GM18867 (cell line): ENCODE measurements at regions not wholly inside any gene's neighbourhood (a gene's known extent, or its start where the extent isn't known, plus 50 kb on each side); places are given as distances from the start of the nearest gene placed in this dataset.
A peak's percentile ranks its signal among the peaks of the same experiment; 100 is the strongest.
"Not testable (repeated sequence)": the region's sequence is repeated elsewhere in the genome, so short reads cannot be mapped to it uniquely, and the experiment has no call there.

ENCODE experiments used
- ATAC-seq: cut with Tn5 transposase; IDR thresholded peaks from one replicate; pipeline ENCODE4 v1.9.1; 2021; ENCODE audit warnings: mild to moderate bottlenecking, moderate library complexity; ENCODE audit not compliant: unreplicated experiment

DNA sequence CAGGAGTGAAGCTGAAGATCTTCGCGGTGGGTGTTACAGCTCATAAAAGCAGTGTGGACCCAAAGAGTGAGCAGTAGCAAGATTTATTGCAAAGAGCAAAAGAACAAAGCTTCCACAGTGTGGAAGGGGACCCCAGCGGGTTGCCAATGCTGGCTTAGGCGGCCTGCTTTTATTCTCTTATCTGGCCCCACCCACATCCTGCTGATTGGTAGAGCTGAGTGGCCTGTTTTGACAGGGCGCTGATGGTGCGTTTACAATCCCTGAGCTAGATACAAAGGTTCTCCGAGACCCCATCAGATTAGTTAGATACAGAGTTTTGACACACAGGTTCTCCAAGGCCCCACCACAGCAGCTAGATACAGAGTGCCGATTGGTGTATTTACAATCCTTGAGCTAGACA, 875.0 kb downstream of the LRFN5 start:
- not testable (repeated sequence) for ATAC-seq

DNA sequence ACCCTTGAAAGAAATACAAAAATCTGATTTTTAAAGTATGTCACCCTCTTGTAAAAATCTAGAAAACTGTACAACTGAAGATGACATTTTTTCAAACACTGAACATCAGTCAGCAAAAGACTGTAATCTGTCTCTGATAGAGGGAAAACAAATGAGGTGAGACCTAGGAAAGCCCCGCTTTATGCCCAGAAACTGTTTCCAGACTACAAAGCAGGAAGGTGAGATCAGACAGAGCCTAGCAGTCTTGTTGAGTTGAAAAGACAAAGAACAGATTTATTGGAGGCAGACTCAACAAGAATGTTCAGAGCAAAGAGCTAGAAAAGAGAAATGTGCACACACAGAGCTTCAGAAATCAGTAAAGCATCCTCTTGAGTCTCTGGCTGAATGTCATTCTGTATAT, 873.6 kb downstream of the LRFN5 start:
- ATAC-seq = no peak

DNA sequence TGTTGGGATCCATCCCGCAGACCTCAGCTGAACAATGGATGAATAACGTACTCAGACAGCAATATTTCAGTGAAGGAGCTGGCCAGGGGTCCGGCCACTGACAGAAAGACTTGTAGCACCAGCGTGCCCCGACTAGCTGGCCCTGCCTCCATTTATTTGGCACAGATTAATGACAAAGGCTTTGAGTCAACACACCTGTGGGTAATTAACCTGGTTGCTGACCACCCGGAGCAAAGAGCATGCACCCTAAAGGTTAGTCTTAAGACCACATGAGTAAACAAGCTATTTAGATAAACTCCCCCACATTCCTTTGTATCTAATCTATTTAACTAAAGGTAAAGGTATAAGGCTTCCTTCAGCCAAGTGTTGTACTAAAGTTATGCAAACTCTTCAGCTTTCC, 868.6 kb downstream of the LRFN5 start:
- ATAC-seq = no peak

DNA sequence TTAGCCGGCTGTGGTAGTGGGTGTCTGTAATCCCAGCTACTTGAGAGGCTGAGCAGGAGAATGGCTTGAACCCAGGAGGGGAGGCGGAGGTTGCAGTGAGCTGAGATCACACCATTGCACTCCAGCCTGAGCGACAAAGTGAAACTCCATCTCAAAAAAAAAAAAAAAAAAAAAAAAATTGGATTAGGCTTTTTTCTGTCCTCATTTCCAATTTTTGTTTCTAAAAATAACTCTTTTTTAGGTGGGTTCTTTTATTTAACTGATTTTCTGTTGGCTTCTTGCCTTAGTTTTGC, 863.7 kb downstream of the LRFN5 start:
- ATAC-seq = no peak

DNA sequence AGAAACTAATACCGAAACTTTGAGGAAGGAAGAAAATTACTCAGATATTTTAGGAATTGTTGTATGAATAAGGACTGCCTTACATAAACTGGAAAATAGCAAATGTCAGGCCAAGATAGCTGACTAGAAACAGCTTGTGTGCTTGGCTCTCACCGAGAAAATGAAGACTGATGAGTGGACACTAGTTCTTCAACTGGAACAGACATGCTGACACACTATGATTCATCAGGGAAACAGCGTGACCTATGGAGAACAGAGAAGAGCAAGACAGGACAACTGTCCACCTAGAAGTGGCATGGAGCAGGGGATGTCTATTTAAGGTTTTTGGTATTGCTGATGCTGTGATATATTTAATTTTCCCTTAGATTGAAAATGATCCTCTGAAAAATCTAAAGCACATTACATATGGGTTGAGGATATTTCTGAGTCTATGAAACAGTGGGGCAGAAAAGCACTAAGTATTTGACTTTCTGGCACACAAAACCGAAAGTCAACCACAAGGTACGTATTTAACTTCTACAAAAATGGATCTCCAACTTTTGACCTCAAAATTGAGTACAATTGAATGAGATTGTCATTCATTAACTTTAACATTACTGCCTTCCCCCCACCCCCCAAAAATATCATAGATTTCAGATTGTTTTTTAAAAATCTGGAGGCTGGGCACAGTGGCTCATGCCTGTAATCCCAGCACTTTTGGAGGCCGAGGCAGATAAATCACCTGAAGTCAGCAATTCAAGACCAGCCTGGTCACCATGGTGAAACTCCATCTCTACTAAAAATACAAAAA, 863.2 kb downstream of the LRFN5 start:
- ATAC-seq = peak; percentile 80

GRCh38 chr14:42460673-42461072, 854.0 kb downstream of the LRFN5 start:
- ATAC-seq = no peak

DNA sequence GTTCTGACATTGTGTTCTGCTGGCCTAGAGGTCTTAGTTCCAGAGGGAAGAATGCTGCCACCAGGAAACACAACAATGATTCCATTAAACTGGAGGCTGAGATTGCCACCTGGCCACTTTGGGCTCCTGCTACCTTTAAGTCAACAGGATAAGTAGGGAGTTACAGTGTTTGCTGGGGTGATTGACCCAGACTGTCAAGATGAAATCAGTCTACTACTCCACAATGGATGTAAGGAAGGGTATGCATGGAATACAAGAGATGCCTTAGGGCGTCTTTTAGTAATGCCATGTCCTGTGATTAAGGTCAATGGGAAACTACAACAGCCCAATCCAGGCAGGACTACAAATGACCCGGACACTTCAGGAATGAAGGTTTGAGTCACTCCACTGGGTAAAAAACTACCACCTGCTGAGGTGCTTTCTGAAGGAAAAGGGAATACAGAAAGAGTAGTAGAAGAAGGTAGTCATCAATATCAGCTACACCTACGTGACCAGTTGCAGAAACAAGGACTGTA, 852.6 kb downstream of the LRFN5 start:
- no peak for ATAC-seq

GRCh38 chr14:42441615-42442014, 834.9 kb downstream of the LRFN5 start:
- no peak for ATAC-seq

DNA sequence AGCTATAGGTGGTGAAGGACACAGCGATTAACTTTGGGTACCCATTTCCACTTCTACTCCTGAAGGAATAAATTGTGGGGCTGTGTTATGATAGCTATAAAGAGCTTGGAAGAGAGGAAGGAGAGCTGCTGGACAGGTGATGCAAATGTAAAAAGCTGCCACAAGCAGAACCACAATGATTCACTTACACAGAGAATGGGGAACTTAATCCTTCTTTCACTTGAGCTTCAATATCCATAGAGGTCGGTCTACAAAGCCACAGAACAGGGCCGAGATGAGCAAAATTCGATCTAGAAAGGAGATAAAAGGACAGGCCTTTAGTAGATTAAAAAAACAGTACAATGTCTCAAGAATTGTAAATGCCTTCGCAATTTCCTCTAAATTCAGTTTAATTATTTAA, 831.1 kb downstream of the LRFN5 start:
- ATAC-seq = peak; percentile 70

DNA sequence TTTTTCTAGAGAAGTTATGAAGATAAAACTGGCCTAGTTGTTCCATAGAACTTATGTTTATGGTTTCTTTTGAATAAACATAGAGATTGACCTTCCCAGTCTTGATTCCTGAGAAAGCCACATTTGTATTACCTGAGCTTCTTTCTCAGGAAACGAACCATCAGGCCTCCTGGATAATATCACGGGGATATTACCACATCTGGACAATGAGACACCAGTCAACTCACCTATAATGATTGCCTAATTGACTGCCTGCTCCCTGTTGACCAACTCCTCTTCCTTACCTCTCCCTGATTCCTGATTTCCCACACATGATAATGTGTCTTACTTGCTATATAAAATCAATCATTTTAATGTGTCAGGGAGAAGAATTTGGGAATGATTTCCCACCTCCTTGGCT, 822.7 kb downstream of the LRFN5 start:
- ATAC-seq = no peak

DNA sequence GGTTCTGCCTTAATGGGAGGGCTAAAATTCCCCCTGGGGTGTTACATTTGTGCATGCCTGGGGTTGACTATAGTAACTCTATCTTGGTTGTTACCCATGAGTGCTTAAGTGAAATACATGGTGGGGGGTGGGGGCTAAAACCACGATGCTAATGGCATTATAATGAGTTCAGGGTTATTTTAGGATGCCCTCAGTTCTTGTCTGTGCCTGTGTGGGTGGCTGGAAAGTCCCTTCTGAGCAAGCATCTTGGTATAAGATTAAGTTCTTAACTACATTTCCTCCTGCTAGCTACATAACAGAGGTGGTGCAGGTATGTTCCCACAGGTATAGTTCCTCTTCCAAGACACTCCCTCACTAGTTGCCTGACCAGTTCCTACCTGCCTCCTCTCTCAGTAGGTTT, 822.3 kb downstream of the LRFN5 start:
- peak; percentile 95 for ATAC-seq

DNA sequence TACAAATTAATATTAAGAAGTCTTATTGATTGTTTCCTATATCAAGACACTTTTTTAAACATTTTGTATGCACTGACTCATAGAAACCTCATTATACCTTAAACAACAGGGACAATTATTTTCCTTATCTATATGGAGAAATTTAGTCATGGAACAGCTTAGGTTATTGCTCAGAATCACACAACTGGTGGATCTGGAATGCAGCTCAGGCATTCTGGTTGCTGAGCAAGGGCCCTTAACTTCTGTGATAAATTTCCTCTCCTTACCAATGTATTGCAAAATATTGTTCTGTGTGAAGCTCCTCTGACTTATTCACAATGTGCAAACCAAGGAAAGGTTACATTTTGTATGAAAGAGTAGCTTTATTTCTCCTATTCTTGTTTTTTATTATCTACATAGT, 817.8 kb downstream of the LRFN5 start:
- ATAC-seq = no peak

DNA sequence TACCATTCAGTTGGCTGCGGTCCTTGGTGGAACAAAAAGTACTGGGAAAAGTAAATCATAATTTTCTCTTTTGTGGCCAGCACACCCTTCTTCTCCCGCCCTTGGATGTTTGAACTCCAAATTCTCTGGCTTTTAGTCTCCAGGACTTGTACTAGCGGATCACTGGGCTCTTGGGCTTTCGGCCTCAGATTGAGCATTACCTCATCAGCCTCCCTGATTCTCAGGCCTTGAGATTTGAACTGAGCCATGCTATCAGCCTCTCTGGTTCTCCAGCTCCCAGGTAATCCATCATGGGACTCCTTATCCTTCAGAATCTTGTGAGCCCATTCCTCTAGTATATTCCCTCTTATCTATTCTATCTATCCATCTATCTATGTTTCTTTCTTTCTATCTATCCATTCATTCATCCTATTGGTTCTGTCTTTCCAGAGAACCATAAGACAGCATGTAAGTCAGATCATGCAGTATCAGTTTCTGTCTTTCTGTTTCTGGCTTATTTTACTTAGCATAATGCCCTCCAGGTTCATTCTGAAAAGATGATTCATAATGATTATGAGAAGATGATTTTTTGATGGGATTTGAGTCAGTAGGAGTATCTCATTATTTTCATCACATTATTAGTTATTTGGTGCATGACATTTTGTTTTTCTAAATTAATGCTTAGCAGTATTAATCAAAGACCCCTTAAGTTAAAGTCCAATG, 814.9 kb downstream of the LRFN5 start:
- ATAC-seq = peak; percentile 56

DNA sequence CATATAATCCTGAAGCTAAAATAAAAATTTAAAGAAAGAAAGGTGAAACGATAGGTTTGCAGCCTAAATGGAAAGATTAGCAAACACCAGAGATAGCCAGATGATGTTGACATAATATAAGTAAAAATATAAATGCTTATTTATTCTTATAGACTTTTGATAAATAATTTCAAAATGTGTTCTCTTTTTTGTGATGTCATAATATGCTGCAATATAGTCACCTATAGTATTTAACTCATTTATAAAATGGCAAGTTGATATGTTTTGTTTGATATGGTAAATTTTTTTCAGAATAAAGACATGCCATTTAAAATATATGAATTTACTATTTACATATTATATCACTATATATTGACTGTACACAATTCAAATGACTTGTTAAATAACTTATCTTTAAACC, 813.4 kb downstream of the LRFN5 start:
- ATAC-seq = no peak

- peak; percentile 80 for ATAC-seq
Observed at GRCh38 chr14:42407153-42407552, 800.5 kb downstream of the LRFN5 start.

DNA sequence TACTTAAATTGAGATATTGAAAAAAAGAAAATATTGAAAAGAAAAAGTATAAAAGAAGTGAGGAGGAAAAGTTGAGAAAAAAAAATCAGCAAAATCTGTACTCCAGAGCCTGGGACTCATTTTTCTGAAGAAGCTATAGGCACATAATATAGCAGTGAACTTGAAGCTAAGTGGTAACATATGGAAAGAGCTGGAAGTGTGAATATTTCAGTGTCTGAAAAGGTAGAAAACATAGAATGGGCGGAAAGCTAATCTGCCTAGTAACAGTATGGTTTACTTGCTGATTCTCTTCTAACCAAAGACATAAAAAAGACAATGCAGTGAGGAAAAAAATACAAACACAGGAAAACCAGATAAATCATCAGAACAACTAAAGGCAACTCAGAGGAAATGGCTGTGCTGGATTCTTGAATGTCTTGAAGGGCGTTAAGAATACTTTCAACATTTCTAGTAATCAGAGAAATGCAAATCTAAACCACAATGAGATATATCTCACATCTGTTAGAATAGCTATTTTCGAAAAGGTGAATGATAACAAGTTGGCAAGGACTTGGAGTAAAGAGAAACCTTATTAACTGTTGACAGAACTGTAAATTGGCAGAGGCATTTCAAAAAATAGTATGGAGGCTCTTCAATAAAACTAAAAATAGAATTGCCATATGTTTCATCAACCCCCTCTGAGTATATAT, 784.6 kb downstream of the LRFN5 start:
- peak; percentile 98 for ATAC-seq

GRCh38 chr14:42378880-42379279, 772.2 kb downstream of the LRFN5 start:
- no peak for ATAC-seq

DNA sequence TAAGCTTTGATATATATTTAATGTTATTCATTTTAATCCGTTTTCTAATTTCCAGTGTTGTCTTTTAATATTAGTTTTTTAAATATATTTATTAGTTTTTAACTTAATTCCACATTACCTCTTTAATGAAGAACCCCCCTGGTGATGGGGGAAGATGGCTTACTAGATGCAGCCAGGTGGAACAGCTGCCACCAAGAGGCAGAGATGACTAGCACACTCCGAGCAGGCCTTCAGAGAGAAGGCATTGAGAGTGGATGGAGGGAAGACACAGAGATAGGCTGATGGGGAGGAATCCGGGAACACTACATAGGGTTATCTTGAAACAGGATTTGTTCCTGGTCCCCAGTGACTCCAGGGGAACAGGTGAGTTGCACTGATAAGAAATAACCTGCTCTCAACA, 771.6 kb downstream of the LRFN5 start:
- ATAC-seq = no peak

DNA sequence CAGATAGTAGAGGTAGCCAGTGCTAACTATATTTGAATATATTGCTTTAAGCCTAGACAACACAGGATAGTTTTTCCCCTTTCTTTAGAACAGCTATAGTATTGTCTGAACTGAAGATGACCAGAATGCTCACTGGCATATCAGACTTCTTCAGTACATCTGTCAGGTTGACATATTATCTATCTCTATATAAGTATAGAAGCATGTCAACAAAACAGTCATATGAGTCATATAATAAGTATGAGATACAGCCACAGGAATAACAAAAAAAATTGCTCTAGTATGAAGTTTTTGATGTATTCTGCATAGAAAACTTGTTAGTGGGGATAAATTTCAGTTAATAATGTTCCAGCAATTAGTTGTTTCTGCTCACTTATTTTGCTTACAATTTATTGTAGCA, 767.7 kb downstream of the LRFN5 start:
- ATAC-seq = no peak

DNA sequence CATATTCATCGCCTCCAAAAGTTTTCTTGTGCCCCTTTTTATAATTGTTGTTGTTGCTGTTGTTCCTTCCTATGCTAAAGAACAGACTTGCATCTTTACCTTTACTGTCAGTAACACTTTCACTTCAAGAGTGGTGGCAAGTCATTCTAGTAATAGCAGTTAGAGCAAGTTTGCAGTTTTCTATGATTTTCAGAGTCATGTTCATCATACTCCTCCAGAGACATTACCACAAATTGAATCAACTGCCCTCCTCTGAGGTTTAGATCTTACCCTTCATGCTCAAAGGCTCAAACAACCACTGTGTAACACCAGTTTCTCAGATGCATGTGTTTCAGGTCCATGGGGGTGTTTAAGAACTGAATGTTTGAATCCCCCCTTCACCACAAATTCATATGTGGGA, 763.4 kb downstream of the LRFN5 start:
- ATAC-seq = peak; percentile 60

DNA sequence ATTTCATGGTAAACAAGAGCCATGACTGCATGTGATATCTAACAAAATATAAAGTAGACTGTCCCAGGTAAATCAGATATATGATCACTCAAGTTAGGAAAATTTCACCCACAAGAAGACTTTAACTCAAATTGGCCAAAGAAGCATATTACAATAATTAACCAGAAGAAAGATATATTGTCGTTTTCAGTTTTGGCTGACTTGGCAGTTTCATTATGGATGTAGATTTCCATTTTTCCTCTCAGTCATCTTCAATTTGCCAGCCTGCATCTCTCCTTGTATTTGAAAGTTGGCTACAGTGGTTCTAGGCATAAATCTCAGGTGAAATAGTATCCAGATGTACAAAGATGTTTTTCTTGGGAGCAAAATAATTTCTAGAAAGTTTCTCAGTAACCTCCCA, 761.6 kb downstream of the LRFN5 start:
- ATAC-seq = no peak

- ATAC-seq = peak; percentile 95
Observed at GRCh38 chr14:42353315-42353714, 746.6 kb downstream of the LRFN5 start.
